OCI-LY7 (cell line): ENCODE measurements at regions not wholly inside any gene's neighbourhood (a gene's known extent, or its start where the extent isn't known, plus 50 kb on each side); places are given as distances from the start of the nearest gene placed in this dataset.

ENCODE experiments used
- BruUV-seq: library from RNA; stranded (reverse); fragments of 400-500 nt; replicated peaks from 2 replicates; lab custom pipeline; 2021; lab: Mats Ljungman, UMichigan
- CTCF ChIA-PET: fragments of 300-600 bp; sonication (Branson Sonifier 250); formaldehyde crosslinking; loops from one replicate; lab custom pipeline; 2022; ENCODE audit warnings: antibody characterized with exemption; ENCODE audit not compliant: unreplicated experiment; lab: Charles Lee
- POLR2A ChIA-PET: fragments of 300-600 bp; sonication (Branson Sonifier 250); formaldehyde crosslinking; loops from one replicate; lab custom pipeline; 2022; ENCODE audit warnings: antibody characterized with exemption; lab: Charles Lee
- DNase-seq: peaks from one replicate; pipeline ENCODE4 v3.0.0-alpha.2; 2015; ENCODE audit warnings: low spot score
- H2AFZ ChIP-seq: fragments of 200-600 bp; sonication (generic), shearing (Covaris generic); 2 replicates; pipeline ENCODE4 v1.6.1; 2014; ENCODE audit warnings: mild to moderate bottlenecking, antibody characterized with exemption, low read length, moderate library complexity
- H3K27ac ChIP-seq: fragments of 200-600 bp; sonication (generic); 2 replicates; pipeline ENCODE4 v1.5.1; 2014; ENCODE audit warnings: mixed run types, low read depth, mild to moderate bottlenecking, moderate library complexity, low read length, inconsistent platforms; ENCODE audit not compliant: poor library complexity, severe bottlenecking
- H3K36me3 ChIP-seq: fragments of 200-600 bp; sonication (generic); 2 replicates; pipeline ENCODE4 v1.6.1; 2014; ENCODE audit warnings: mild to moderate bottlenecking, antibody characterized with exemption, low read length, moderate library complexity, mixed read lengths; ENCODE audit not compliant: insufficient read depth
- H3K4me1 ChIP-seq: fragments of 200-600 bp; sonication (generic); 2 replicates; pipeline ENCODE4 v1.5.1; 2014; ENCODE audit warnings: mild to moderate bottlenecking, low read length; ENCODE audit not compliant: insufficient read depth, poor library complexity, severe bottlenecking
- H3K4me2 ChIP-seq: fragments of 200-600 bp; sonication (generic); 2 replicates; pipeline ENCODE4 v1.6.1; 2014; ENCODE audit warnings: mild to moderate bottlenecking, low read length
- H3K4me3 ChIP-seq: fragments of 200-600 bp; sonication (generic); 2 replicates; pipeline ENCODE4 v1.5.1; 2014; ENCODE audit warnings: mild to moderate bottlenecking, low read depth, low read length; ENCODE audit not compliant: poor library complexity, severe bottlenecking
- H3K79me2 ChIP-seq: fragments of 200-600 bp; sonication (generic); 2 replicates; pipeline ENCODE4 v1.6.1; 2016; ENCODE audit warnings: low read depth, mild to moderate bottlenecking, low read length, moderate library complexity, mixed read lengths; ENCODE audit not compliant: insufficient read depth
- H3K9me2 ChIP-seq: fragments of 200-600 bp; sonication (generic); 2 replicates; pipeline ENCODE4 v1.6.1; 2016; ENCODE audit warnings: mild to moderate bottlenecking, low read length, mixed read lengths; ENCODE audit not compliant: insufficient read depth
- H3K9me3 ChIP-seq: fragments of 200-600 bp; sonication (generic); 2 replicates; pipeline ENCODE4 v1.6.1; 2014; ENCODE audit warnings: mild to moderate bottlenecking, mixed run types, low read length, mixed read lengths
- H4K20me1 ChIP-seq: fragments of 200-600 bp; sonication (generic); 2 replicates; pipeline ENCODE4 v1.6.1; 2014; ENCODE audit warnings: mild to moderate bottlenecking, antibody characterized with exemption, low read length, moderate library complexity, mixed read lengths; ENCODE audit not compliant: insufficient read depth
- EZH2phosphoT487 ChIP-seq: fragments of 200-600 bp; sonication (generic); IDR thresholded peaks from 2 replicates; pipeline ENCODE4 v1.6.1; 2018; ENCODE audit warnings: low read depth, borderline replicate concordance, mild to moderate bottlenecking, mixed run types, antibody characterized with exemption, low read length, moderate library complexity, mixed read lengths
- intact Hi-C: fragments of 100-400 bp; cut with micrococcal nuclease; formaldehyde crosslinking; loops from one replicate; pipeline ENCODE4 v1.10.0; 2022; ENCODE audit not compliant: unreplicated experiment
- TF ChIP-seq, protein P1 (sequence below): fragments of 200-600 bp; sonication (generic); conservative IDR thresholded peaks from 2 replicates; pipeline ENCODE4 v1.5.1; 2014; ENCODE audit warnings: mild to moderate bottlenecking, antibody characterized with exemption, low read length, moderate library complexity, mixed read lengths

DNA sequence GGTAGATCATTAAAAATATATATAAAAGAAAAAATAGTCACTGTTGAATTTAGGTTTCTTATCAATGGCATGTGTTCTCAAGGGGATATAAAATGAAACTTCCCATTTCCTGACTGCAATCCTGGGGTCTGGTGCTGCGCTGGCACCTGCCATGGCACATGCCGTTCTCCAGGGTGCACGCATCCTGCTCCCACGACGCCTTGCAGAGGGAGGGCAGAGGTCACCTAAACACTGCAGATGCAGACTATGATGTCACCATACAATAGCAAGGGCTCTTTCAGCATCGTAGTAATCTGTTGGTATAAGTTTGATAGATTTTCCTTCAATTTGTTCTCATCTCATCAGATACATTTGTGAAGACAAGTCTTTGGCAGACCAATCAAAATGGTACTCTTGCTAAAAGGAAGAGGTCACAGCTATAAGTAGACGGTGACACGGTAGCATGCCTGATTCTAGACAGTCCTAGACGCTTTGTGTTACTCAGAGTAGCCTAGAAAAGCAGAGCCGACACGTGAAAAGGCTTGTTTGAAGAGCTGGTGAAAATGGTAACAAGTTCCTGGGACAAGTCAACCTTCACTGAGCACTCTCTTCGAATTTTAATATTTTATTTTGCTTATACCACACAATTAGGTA is 761.4 kb downstream of the DCDC2C start:
- H3K9me2 ChIP-seq: no peaks in the 10 kb centered on the region
- no peaks in the 10 kb centered on the region for H3K79me2 ChIP-seq
- intact Hi-C loops: no loop called here
- DNase-seq: no peak
- CTCF ChIA-PET: no interaction called here
- no peak overlapping the region for H2AFZ ChIP-seq
- BruUV-seq: no TSS peak
- H3K4me2 ChIP-seq: no peak overlapping the region
- H3K27ac ChIP-seq: no peak overlapping the region
- no peaks in the 10 kb centered on the region for H3K36me3 ChIP-seq
- no peaks in the 10 kb centered on the region for H3K9me3 ChIP-seq
- H3K4me3 ChIP-seq: no peak overlapping the region
- POLR2A ChIA-PET: no interaction called here
- no peaks in the 10 kb centered on the region for H4K20me1 ChIP-seq
- TF ChIP-seq, protein P1, sequence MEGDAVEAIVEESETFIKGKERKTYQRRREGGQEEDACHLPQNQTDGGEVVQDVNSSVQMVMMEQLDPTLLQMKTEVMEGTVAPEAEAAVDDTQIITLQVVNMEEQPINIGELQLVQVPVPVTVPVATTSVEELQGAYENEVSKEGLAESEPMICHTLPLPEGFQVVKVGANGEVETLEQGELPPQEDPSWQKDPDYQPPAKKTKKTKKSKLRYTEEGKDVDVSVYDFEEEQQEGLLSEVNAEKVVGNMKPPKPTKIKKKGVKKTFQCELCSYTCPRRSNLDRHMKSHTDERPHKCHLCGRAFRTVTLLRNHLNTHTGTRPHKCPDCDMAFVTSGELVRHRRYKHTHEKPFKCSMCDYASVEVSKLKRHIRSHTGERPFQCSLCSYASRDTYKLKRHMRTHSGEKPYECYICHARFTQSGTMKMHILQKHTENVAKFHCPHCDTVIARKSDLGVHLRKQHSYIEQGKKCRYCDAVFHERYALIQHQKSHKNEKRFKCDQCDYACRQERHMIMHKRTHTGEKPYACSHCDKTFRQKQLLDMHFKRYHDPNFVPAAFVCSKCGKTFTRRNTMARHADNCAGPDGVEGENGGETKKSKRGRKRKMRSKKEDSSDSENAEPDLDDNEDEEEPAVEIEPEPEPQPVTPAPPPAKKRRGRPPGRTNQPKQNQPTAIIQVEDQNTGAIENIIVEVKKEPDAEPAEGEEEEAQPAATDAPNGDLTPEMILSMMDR: no peak
- TF ChIP-seq EZH2phosphoT487: no peak
- H3K4me1 ChIP-seq: no peaks in the 10 kb centered on the region

DNA sequence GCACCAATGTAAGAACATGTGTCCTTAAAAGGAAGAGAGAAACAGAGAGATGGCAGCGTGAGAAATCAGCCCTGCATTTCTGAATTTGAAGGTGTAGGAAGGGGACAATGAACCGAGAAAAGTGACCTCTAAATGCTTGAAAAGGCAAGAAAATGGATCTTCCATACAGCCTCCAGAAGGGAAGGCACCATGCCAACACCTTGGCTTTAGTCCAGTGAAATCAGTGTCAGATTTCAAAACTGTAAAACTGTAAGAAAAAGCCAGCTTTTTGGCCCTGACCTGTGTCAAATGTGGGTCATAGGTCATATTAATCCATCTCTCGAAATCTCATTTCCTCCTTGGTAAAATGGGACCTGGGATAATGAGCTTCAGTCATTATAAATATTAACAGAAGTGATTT is 762.3 kb downstream of the DCDC2C start:
- Histone ChIP-seq H3K9me3 (no peaks in the 10 kb centered on the region), H2AFZ (no peak overlapping the region), H3K4me3 (no peak overlapping the region), H3K4me1 (no peaks in the 10 kb centered on the region), H3K9me2 (no peaks in the 10 kb centered on the region), H3K36me3 (no peaks in the 10 kb centered on the region), H3K4me2 (no peak overlapping the region), H3K27ac (no peak overlapping the region), H4K20me1 (no peaks in the 10 kb centered on the region), H3K79me2 (no peaks in the 10 kb centered on the region)
- intact Hi-C loops: no loop called here
- DNase-seq: no peak
- BruUV-seq: no TSS peak
- ChIA-PET CTCF (no interaction called here), POLR2A (no interaction called here)
- TF ChIP-seq EZH2phosphoT487: no peak
- TF ChIP-seq, protein P1: no peak

DNA sequence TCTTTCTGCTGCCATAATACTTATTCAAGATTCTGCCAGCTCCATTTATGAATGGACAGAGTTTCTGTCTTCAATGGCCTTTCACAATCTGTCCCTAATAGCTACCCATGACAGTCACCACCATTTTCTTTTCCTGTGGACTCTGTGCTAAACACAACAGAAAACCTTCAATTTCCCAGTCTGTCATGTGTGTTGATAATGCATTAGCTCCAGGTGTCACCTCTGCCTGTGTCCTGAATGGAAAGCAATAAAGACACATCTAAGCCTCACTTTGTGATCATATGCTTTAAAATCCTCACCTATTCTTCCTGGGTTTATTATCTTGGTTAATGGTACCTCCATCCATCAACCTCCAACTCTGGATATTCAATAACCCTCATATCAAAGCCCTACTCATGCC is 772.2 kb downstream of the DCDC2C start:
- no peaks in the 10 kb centered on the region for H3K4me1 ChIP-seq
- no peak overlapping the region for H3K27ac ChIP-seq
- ChIA-PET POLR2A (no interaction called here), CTCF (no interaction called here)
- H3K4me2 ChIP-seq: no peak overlapping the region
- H2AFZ ChIP-seq: no peak overlapping the region
- no peaks in the 10 kb centered on the region for H4K20me1 ChIP-seq
- TF ChIP-seq, protein P1: no peak
- TF ChIP-seq EZH2phosphoT487: no peak
- no peaks in the 10 kb centered on the region for H3K9me3 ChIP-seq
- DNase-seq: no peak
- no peak overlapping the region for H3K4me3 ChIP-seq
- no TSS peak for BruUV-seq
- no peaks in the 10 kb centered on the region for H3K9me2 ChIP-seq
- H3K79me2 ChIP-seq: no peaks in the 10 kb centered on the region
- H3K36me3 ChIP-seq: no peaks in the 10 kb centered on the region
- intact Hi-C loops: no loop called here
